ENCODE measurements at regions not wholly inside any gene's neighbourhood (a gene's known extent, or its start where the extent isn't known, plus 50 kb on each side); places are given as distances from the start of the nearest gene placed in this dataset.

DNA sequence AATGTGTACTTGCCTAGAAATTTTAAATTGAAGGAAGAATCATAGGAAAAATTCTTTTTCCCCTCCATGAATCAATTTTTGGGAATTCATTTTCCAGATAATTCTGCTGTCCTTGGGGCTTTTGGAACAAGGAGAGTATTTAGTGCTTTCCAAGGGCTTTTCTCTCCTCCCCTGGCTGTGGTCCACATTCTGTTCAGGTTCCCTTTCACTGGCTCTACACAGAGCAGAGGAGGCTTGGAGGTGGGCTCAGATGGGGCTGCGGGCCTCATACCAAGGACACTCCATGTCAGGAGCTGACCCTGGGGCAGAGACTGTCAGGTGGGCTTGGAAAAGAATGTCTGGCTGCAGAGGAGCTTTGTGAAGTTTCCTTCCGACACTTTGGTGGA is 128.1 kb downstream of the GADD45G start:
- H3K4me1 Mint-ChIP-seq (ENCODE audit: unreplicated experiment), result no peaks in the 10 kb centered on the region
- H3K27ac Mint-ChIP-seq (ENCODE audit: unreplicated experiment), result no peak overlapping the region
- TF ChIP-seq, protein P1, sequence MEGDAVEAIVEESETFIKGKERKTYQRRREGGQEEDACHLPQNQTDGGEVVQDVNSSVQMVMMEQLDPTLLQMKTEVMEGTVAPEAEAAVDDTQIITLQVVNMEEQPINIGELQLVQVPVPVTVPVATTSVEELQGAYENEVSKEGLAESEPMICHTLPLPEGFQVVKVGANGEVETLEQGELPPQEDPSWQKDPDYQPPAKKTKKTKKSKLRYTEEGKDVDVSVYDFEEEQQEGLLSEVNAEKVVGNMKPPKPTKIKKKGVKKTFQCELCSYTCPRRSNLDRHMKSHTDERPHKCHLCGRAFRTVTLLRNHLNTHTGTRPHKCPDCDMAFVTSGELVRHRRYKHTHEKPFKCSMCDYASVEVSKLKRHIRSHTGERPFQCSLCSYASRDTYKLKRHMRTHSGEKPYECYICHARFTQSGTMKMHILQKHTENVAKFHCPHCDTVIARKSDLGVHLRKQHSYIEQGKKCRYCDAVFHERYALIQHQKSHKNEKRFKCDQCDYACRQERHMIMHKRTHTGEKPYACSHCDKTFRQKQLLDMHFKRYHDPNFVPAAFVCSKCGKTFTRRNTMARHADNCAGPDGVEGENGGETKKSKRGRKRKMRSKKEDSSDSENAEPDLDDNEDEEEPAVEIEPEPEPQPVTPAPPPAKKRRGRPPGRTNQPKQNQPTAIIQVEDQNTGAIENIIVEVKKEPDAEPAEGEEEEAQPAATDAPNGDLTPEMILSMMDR (IDR thresholded peaks at IDR 0.05), result no peak
- H3K9me3 Mint-ChIP-seq (ENCODE audit: unreplicated experiment), result no peaks in the 10 kb centered on the region
- peaks cover 2% of the 10 kb centered on the region for H3K27me3 Mint-ChIP-seq (ENCODE audit: unreplicated experiment)
- no peak for DNase-seq (ENCODE audit: extremely low spot score, unreplicated experiment)
- no peaks in the 10 kb centered on the region for H3K36me3 Mint-ChIP-seq (ENCODE audit: unreplicated experiment)
- H3K4me3 Mint-ChIP-seq (ENCODE audit: unreplicated experiment), result no peak overlapping the region

DNA sequence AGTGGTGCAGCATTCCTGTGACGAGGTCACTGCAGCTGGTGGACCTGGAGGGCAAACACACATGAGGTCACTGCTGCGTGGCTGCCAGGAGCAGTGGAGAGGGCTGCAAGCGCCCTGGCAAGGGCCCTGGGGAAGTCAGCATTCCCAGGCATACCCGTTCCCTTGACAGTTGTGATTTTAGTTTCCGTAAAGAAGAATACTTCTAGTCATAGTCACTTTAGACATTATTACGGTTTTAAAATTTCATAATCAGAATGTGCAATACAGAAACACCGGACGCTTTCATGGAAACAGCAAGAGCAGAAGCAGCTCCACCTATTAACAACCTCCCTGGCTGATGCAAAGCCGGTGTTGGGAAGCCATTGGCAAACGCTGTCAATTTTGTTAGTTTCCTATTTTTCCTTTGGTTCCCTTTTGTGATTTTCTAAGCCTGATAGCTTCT is 129.8 kb downstream of the GADD45G start:
- Mint-ChIP-seq H3K36me3 (ENCODE audit: unreplicated experiment) (no peaks in the 10 kb centered on the region), H3K27me3 (ENCODE audit: unreplicated experiment) (peaks cover 2% of the 10 kb centered on the region), H3K4me1 (ENCODE audit: unreplicated experiment) (no peaks in the 10 kb centered on the region), H3K9me3 (ENCODE audit: unreplicated experiment) (no peaks in the 10 kb centered on the region), H3K27ac (ENCODE audit: unreplicated experiment) (no peak overlapping the region), H3K4me3 (ENCODE audit: unreplicated experiment) (no peak overlapping the region)
- TF ChIP-seq, protein P1 (IDR thresholded peaks at IDR 0.05), result no peak
- DNase-seq (ENCODE audit: extremely low spot score, unreplicated experiment), result no peak

DNA sequence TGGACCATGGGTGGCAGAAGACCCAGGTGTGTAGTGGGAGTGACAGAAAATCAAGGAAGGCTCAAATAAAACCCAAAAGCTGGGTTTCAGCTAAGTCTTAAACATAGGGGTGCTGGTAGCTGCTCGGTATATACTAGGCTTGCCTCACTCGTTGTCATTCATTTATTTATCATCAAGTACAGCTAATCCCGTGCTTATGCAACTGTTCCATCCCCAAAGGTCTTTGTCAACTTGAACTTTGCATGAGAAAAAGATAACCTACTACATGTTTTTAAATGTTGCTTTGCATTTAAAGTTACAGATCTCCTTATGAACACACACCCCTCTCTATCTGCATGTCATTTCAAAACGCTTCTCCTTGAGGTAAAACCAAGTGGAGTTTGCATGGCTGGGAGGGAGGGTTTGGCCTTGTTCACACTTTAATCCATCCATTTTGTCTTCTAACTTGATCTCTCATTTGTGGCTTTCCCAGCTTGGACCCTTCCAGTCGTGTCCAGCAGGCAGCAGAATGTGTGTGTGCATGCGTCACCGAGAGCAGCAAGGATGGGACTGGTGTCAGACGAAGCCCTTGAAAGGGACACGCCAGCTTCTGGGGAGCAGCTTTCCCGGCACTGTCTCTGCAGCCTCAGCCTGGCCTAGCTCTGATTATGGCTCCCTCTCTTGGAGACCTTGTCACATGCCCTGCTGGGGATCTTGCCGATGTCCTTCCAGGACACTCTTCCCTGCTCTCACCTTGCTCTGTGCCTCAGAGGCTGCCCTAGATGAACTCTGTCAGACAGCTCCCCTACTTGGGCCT is 133.5 kb downstream of the GADD45G start:
- TF ChIP-seq, protein P1 (IDR thresholded peaks at IDR 0.05), result no peak
- peaks cover 2% of the 10 kb centered on the region for H3K27me3 Mint-ChIP-seq (ENCODE audit: unreplicated experiment)
- no peak overlapping the region for H3K27ac Mint-ChIP-seq (ENCODE audit: unreplicated experiment)
- no peak overlapping the region for H3K4me3 Mint-ChIP-seq (ENCODE audit: unreplicated experiment)
- DNase-seq (ENCODE audit: extremely low spot score, unreplicated experiment), result no peak
- no peaks in the 10 kb centered on the region for H3K9me3 Mint-ChIP-seq (ENCODE audit: unreplicated experiment)
- H3K36me3 Mint-ChIP-seq (ENCODE audit: unreplicated experiment), result no peaks in the 10 kb centered on the region
- no peaks in the 10 kb centered on the region for H3K4me1 Mint-ChIP-seq (ENCODE audit: unreplicated experiment)

DNA sequence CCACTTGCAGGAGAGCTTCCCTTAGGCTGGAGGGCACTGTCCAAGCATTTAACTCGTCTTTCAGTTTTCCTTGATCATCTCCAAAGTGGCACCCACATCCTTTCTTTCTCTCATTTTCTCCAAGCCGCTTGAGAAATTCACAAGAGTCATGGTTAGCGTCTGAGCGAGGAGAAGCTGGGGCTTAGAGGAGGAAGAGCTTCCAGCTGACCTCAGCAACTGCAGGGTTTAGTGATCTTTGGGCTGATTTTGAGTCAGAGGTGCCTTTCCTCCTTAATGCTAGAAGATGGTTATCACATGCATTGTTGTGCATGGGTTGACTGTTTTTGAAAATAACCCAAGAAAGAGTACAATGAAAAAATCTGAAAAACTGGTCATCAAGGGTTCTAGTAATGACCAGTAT is 134.7 kb downstream of the GADD45G start:
- TF ChIP-seq, protein P1 (IDR thresholded peaks at IDR 0.05), result no peak
- no peak overlapping the region for H3K27ac Mint-ChIP-seq (ENCODE audit: unreplicated experiment)
- H3K27me3 Mint-ChIP-seq (ENCODE audit: unreplicated experiment), result peaks cover under 1% of the 10 kb centered on the region
- H3K36me3 Mint-ChIP-seq (ENCODE audit: unreplicated experiment), result no peaks in the 10 kb centered on the region
- DNase-seq (ENCODE audit: extremely low spot score, unreplicated experiment), result no peak
- no peaks in the 10 kb centered on the region for H3K9me3 Mint-ChIP-seq (ENCODE audit: unreplicated experiment)
- H3K4me3 Mint-ChIP-seq (ENCODE audit: unreplicated experiment), result no peak overlapping the region
- H3K4me1 Mint-ChIP-seq (ENCODE audit: unreplicated experiment), result no peaks in the 10 kb centered on the region

DNA sequence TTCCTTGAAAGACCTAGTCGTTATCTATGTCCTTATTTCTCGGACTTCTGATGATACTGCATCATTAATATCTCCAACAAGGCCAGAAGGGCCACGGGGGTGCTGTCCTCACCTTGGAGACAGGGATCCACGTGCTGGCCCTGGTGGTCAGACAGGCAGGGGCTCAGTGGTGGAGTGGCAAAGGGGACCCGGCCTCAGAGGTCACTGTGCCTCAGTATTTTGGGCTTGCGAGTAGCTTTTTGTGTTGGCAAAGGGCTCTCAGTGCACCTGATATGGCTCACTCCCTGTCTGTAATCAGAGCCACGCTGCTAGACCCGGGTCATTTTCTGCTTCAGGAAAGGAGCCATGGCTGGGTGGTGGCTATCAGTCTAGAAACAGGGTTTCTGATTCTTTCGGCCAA is 135.1 kb downstream of the GADD45G start:
- Mint-ChIP-seq H3K4me1 (ENCODE audit: unreplicated experiment) (no peaks in the 10 kb centered on the region), H3K27me3 (ENCODE audit: unreplicated experiment) (no peaks in the 10 kb centered on the region), H3K36me3 (ENCODE audit: unreplicated experiment) (no peaks in the 10 kb centered on the region), H3K9me3 (ENCODE audit: unreplicated experiment) (no peaks in the 10 kb centered on the region), H3K4me3 (ENCODE audit: unreplicated experiment) (no peak overlapping the region), H3K27ac (ENCODE audit: unreplicated experiment) (no peak overlapping the region)
- TF ChIP-seq, protein P1 (IDR thresholded peaks at IDR 0.05), result no peak
- no peak for DNase-seq (ENCODE audit: extremely low spot score, unreplicated experiment)
